Colonic mucosa (tissue), 4 donors: ENCODE measurements at regions not wholly inside any gene's neighbourhood (a gene's known extent, or its start where the extent isn't known, plus 50 kb on each side); places are given as distances from the start of the nearest gene placed in this dataset.

ENCODE experiments used
- DNase-seq: peaks from one replicate; pipeline ENCODE4 v3.0.0-alpha.2; 2020
- H3K27ac ChIP-seq: fragments of 200-600 bp; one replicate; pipeline ENCODE4 v1.8.0; 2021
- H3K27me3 ChIP-seq: fragments of 200-600 bp; one replicate; pipeline ENCODE4 v1.8.0; 2021
- H3K36me3 ChIP-seq: fragments of 200-600 bp; one replicate; pipeline ENCODE4 v1.8.0; 2021
- H3K4me1 ChIP-seq: fragments of 200-600 bp; one replicate; pipeline ENCODE4 v1.8.0; 2021; ENCODE audit warnings: mild to moderate bottlenecking
- H3K4me3 ChIP-seq: fragments of 200-600 bp; one replicate; pipeline ENCODE4 v1.8.0; 2021
- H3K9ac ChIP-seq, 2 donors: one replicate each; pipeline ENCODE4 v1.7.0; 2013; ENCODE audit warnings: control low read depth in 2 of 2, low read depth in 2 of 2, low read length in 2 of 2
- H3K9me3 ChIP-seq: fragments of 200-600 bp; one replicate; pipeline ENCODE4 v1.8.0; 2021
- intact Hi-C: fragments of 100-400 bp; cut with DNase I; formaldehyde crosslinking; loops from one replicate; pipeline ENCODE4 v1.14.1; 2022
- TF ChIP-seq, protein P1 (sequence below): fragments of 200-600 bp; IDR thresholded peaks from one replicate; pipeline ENCODE4 v1.8.0; 2022; ENCODE audit warnings: antibody characterized with exemption, mild to moderate bottlenecking
- donor health status: healthy.
- donor health status: DM: no; HTN: no; CAD: no.
- donor health status: DM: no; HTN: no; CAD: no.

DNA sequence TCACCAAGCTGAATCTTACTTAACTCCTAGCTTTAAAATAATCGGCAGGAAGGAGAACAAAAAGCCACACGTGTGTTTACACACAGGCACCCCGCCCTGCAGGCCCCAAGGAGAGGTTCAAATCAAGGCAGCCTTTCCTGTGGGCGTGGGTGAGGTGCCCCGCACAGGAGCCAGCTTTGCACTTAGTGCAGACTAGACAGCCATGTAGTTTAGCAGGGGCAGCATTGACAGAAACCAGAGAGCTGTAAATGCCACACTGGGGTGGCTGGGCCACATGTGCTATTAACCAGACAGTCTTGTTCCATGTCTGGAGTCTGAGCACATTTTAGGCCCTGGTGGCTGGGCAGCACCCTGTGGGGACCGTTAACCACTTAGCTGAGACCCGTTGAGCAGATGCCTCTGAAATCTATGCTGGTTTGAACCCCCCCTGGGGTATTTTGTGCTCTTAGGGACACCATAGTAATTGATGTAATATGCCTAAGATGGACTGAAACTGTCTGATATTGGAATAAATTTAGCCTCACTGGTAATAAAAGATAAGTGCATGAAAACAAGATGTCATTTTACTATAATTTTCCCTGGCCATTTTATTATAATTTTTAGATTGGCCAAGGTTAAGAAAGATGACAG, 106.4 kb upstream of the KCNG1 start:
- H3K9me3 ChIP-seq = no peaks in the 10 kb centered on the region
- H3K36me3 ChIP-seq = no peaks in the 10 kb centered on the region
- H3K4me3 ChIP-seq = no peak overlapping the region
- no peaks in the 10 kb centered on the region for H3K27me3 ChIP-seq
- no peak overlapping the region for H3K27ac ChIP-seq
- peaks cover 10% of the 10 kb centered on the region for H3K4me1 ChIP-seq
- peak; percentile 76 for DNase-seq
- peak overlapping the region in 1 of 2 donors; percentile 30 for H3K9ac ChIP-seq
- intact Hi-C loops = no loop called here
- TF ChIP-seq, protein P1, sequence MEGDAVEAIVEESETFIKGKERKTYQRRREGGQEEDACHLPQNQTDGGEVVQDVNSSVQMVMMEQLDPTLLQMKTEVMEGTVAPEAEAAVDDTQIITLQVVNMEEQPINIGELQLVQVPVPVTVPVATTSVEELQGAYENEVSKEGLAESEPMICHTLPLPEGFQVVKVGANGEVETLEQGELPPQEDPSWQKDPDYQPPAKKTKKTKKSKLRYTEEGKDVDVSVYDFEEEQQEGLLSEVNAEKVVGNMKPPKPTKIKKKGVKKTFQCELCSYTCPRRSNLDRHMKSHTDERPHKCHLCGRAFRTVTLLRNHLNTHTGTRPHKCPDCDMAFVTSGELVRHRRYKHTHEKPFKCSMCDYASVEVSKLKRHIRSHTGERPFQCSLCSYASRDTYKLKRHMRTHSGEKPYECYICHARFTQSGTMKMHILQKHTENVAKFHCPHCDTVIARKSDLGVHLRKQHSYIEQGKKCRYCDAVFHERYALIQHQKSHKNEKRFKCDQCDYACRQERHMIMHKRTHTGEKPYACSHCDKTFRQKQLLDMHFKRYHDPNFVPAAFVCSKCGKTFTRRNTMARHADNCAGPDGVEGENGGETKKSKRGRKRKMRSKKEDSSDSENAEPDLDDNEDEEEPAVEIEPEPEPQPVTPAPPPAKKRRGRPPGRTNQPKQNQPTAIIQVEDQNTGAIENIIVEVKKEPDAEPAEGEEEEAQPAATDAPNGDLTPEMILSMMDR = no peak

DNA sequence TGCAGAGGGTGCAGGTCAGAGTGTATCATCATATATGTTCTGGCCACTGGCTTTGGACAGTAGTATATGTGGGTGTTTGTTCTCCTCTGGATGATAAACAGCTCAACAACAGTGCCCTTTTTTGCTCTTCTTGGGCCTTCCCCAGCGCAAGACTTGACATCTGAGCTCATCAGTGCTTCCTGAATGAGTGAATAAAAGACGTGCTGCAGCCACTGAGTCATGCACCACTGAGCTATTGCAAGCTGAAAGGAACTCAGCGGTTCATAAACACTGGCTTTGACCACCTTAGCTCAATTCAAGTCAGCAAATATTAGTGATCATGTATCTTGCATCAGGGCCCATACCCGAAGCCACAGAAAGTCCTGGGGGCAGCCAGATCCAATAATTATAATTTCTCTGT, 105.3 kb upstream of the KCNG1 start:
- intact Hi-C loops = no loop called here
- H3K4me3 ChIP-seq = no peak overlapping the region
- H3K4me1 ChIP-seq = peaks cover 10% of the 10 kb centered on the region
- no peak for DNase-seq
- no peak overlapping the region for H3K9ac ChIP-seq
- H3K9me3 ChIP-seq = no peaks in the 10 kb centered on the region
- no peaks in the 10 kb centered on the region for H3K36me3 ChIP-seq
- no peak overlapping the region for H3K27ac ChIP-seq
- TF ChIP-seq, protein P1 = no peak
- H3K27me3 ChIP-seq = no peaks in the 10 kb centered on the region

DNA sequence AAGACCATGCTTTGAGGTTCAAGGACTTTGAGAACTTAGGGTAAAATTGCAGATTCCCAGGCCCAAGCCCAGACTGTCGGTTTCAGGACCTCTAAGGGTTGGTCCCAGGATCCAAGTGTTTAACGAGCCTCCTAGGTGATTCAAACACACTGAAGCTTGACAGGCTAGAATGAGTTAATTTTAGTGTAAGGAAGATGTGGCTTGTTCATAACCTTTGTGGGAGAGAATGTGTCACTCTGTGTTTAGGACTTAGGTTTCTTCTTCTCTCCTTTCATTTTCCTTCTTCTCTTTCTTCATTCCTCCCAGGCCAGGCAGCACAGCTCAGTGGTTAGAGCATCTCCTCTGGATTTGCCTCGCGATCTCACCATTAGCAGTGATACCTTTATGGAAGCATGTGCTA, 104.8 kb upstream of the KCNG1 start:
- Histone ChIP-seq H3K4me1 (peaks cover 8% of the 10 kb centered on the region), H3K27ac (no peak overlapping the region), H3K4me3 (no peak overlapping the region), H3K9ac (no peak overlapping the region), H3K36me3 (no peaks in the 10 kb centered on the region), H3K27me3 (no peaks in the 10 kb centered on the region), H3K9me3 (no peaks in the 10 kb centered on the region)
- intact Hi-C loops = no loop called here
- DNase-seq = peak; percentile 15
- TF ChIP-seq, protein P1 = no peak

DNA sequence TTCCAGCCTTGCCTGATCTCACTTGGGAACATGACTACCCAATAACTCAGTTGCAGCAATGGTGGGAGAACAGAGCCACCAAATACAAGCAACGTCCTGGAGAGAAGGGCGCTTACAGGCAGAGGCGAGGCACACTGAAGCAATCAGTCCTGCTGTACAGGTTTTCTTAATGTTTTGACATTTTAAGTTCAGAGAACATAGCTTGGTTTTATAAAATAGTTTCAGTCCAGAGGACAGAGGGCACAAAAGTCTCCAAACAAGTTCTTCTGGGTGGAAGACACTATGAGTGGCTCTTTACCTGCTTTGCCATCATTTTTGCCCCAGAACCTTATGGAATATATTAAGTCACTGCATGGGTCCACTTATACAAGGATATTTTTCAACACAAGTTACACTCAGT, 103.4 kb upstream of the KCNG1 start:
- TF ChIP-seq, protein P1 = no peak
- no peaks in the 10 kb centered on the region for H3K27me3 ChIP-seq
- H3K4me3 ChIP-seq = no peak overlapping the region
- no peak overlapping the region for H3K27ac ChIP-seq
- H3K9ac ChIP-seq = no peak overlapping the region
- intact Hi-C loops = no loop called here
- H3K9me3 ChIP-seq = no peaks in the 10 kb centered on the region
- H3K36me3 ChIP-seq = no peaks in the 10 kb centered on the region
- DNase-seq = no peak
- H3K4me1 ChIP-seq = no peaks in the 10 kb centered on the region

DNA sequence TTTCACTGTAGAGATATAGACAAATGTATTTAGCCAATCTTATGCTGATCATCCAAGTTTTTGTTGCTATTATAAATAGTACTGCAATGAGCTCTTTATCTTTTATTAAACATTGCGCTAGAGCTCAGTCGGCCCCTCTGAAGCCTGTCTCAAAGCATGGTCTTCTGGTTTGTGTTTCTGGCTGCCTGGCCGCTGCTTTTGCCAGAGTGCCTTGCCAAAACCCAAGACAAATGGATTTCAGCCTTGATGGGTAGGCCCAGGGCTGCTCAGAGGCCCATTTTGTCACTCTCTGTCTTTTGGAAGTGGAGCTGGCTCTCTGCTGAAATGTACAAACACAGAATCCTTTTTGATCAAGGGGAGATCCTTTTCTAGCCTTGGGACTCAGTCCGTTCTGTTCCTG, 102.9 kb upstream of the KCNG1 start:
- Histone ChIP-seq H3K27me3 (no peaks in the 10 kb centered on the region), H3K9me3 (no peaks in the 10 kb centered on the region), H3K36me3 (no peaks in the 10 kb centered on the region), H3K9ac (no peak overlapping the region), H3K4me3 (no peak overlapping the region), H3K27ac (no peak overlapping the region), H3K4me1 (no peaks in the 10 kb centered on the region)
- TF ChIP-seq, protein P1 = no peak
- intact Hi-C loops = no loop called here
- no peak for DNase-seq
